Breast epithelium (tissue), 3 donors: ENCODE measurements at regions not wholly inside any gene's neighbourhood (a gene's known extent, or its start where the extent isn't known, plus 50 kb on each side); places are given as distances from the start of the nearest gene placed in this dataset.

ENCODE experiments used
- CTCF ChIP-seq, 3 donors: fragments of 450-650 bp; IDR thresholded peaks; one replicate each; pipeline ENCODE4 v1.5.1; 2016 to 2017; ENCODE audit warnings: antibody characterized with exemption in 3 of 3, mild to moderate bottlenecking in 3 of 3, moderate library complexity in 3 of 3
- POLR2A ChIP-seq: fragments of 450-650 bp; IDR thresholded peaks from one replicate; pipeline ENCODE4 v1.6.1; 2016; ENCODE audit warnings: antibody characterized with exemption, mild to moderate bottlenecking, moderate library complexity
- POLR2AphosphoS5 ChIP-seq, 3 donors: sonication (generic); formaldehyde crosslinking; IDR thresholded peaks; one replicate each; pipeline ENCODE4 v1.6.1; 2017; ENCODE audit warnings: antibody characterized with exemption in 3 of 3

GRCh38 chr17:33642002-33642401, 348.9 kb upstream of the ASIC2 start:
- no peak for TF ChIP-seq CTCF (IDR thresholded peaks at IDR 0.05)
- no peak for TF ChIP-seq POLR2A
- TF ChIP-seq POLR2AphosphoS5 (IDR thresholded peaks at IDR 0.05) = no peak
